GM12878 (cell line): ENCODE measurements at regions not wholly inside any gene's neighbourhood (a gene's known extent, or its start where the extent isn't known, plus 50 kb on each side); places are given as distances from the start of the nearest gene placed in this dataset.

Experiments
- ATAC-seq: fragments of 200-7000 bp; cut with Tn5 transposase; 3 replicates; pipeline ENCODE4 v1.9.1; 2020; ENCODE audit warnings: mild to moderate bottlenecking, moderate library complexity
- BruUV-seq: library from RNA; stranded (reverse); fragments of 400-500 nt; replicated peaks from 2 replicates; lab custom pipeline; 2021; lab: Mats Ljungman, UMichigan
- CTCF ChIA-PET: fragments of 300-600 bp; sonication (Branson Sonifier 250); formaldehyde crosslinking; extraction: SDS; loops from one replicate; lab custom pipeline; 2021; ENCODE audit warnings: inconsistent platforms; lab: Yijun Ruan, JAX
- POLR2A ChIA-PET: fragments of 350-600 bp; formaldehyde crosslinking; extraction: SDS; loops from one replicate; lab custom pipeline; 2021; ENCODE audit warnings: inconsistent platforms; lab: Charles Lee
- RAD21 ChIA-PET: fragments of 300-600 bp; sonication (Branson Sonifier 250); formaldehyde crosslinking; loops from one replicate; lab custom pipeline; 2023; ENCODE audit warnings: antibody characterized with exemption; ENCODE audit not compliant: unreplicated experiment; lab: Charles Lee
- SMC1A ChIA-PET: fragments of 300-600 bp; sonication (Branson Sonifier 250); formaldehyde crosslinking; loops from one replicate; lab custom pipeline; 2023; ENCODE audit not compliant: unreplicated experiment, uncharacterized antibody; lab: Charles Lee
- DNase-seq: peaks from one replicate; pipeline ENCODE4 v3.0.0-alpha.2; 2011; ENCODE audit warnings: low read depth, low spot score
- FAIRE-seq: peaks from 3 replicates; lab custom pipeline; 2011; peaks lifted over from hg19 to GRCh38; lab: Jason Lieb, UNC
- H2AFZ ChIP-seq: 2 replicates; pipeline ENCODE4 v1.6.0; 2011; ENCODE audit warnings: low read depth, low read length, control low read depth; ENCODE audit not compliant: control insufficient read depth
- H3K27ac ChIP-seq: 2 replicates; pipeline ENCODE4 v1.5.1; 2011; ENCODE audit warnings: control low read depth; ENCODE audit not compliant: control insufficient read depth, insufficient read depth
- H3K27me3 ChIP-seq, 2 experiments: replicated peaks in 1 of 2; 2 replicates each; pipeline versions ENCODE4 v1.6.0 to v1.6.1; 2011; ENCODE audit warnings: low read length in 1 of 2; ENCODE audit not compliant: control insufficient read depth in 2 of 2, insufficient read depth in 2 of 2
- H3K36me3 ChIP-seq, 2 experiments: 2 replicates each; pipeline ENCODE4 v1.5.1; 2011; ENCODE audit warnings: low read length in 1 of 2; ENCODE audit not compliant: control insufficient read depth in 2 of 2, insufficient read depth in 2 of 2
- H3K4me1 ChIP-seq: 2 replicates; pipeline ENCODE4 v1.6.1; 2011; ENCODE audit warnings: mild to moderate bottlenecking, low read length, moderate library complexity, mixed read lengths; ENCODE audit not compliant: control insufficient read depth, insufficient read depth
- H3K4me2 ChIP-seq: 2 replicates; pipeline ENCODE4 v1.6.0; 2011; ENCODE audit warnings: control low read depth; ENCODE audit not compliant: control insufficient read depth, insufficient read depth
- H3K4me3 ChIP-seq: fragments of 200-600 bp; sonication (generic); 2 replicates; pipeline ENCODE4 v1.5.1; 2016
- H3K79me2 ChIP-seq: 2 replicates; pipeline ENCODE4 v1.6.0; 2011; ENCODE audit warnings: low read length; ENCODE audit not compliant: control insufficient read depth, insufficient read depth
- H3K9ac ChIP-seq: 2 replicates; pipeline ENCODE4 v1.8.0; 2011; ENCODE audit warnings: low read length, control low read depth, mixed read lengths; ENCODE audit not compliant: control insufficient read depth, insufficient read depth
- H3K9me3 ChIP-seq: replicated peaks from 3 replicates; pipeline ENCODE4 v1.5.1; 2011; ENCODE audit warnings: mild to moderate bottlenecking, low read length; ENCODE audit not compliant: control insufficient read depth, insufficient read depth
- H4K20me1 ChIP-seq: 2 replicates; pipeline ENCODE4 v1.6.0; 2011; ENCODE audit not compliant: control insufficient read depth, insufficient read depth
- ATF3 ChIP-seq: IDR thresholded peaks from 2 replicates; pipeline ENCODE4 v1.6.1; 2011; ENCODE audit warnings: low read depth, mild to moderate bottlenecking, low read length, moderate library complexity, borderline replicate concordance; ENCODE audit errors: extremely low read depth
- CREB1 ChIP-seq: IDR thresholded peaks from 2 replicates; pipeline ENCODE4 v1.6.1; 2012; ENCODE audit warnings: low read depth, mild to moderate bottlenecking, inconsistent platforms
- ELK1 ChIP-seq: IDR thresholded peaks from 2 replicates; pipeline ENCODE4 v1.6.1; 2012; ENCODE audit warnings: low read depth, low read length, improper control_type of control experiment
- FOS ChIP-seq: IDR thresholded peaks from 3 replicates; pipeline ENCODE4 v1.6.1; 2011; ENCODE audit warnings: borderline replicate concordance; ENCODE audit not compliant: insufficient read length; ENCODE audit errors: extremely low read depth
- GABPA ChIP-seq: IDR thresholded peaks from 2 replicates; pipeline ENCODE4 v1.6.1; 2014; ENCODE audit warnings: antibody characterized with exemption, low read depth, mild to moderate bottlenecking, inconsistent platforms
- MTA2 ChIP-seq: fragments of 450-650 bp; IDR thresholded peaks from 2 replicates; pipeline ENCODE4 v1.6.1; 2016; ENCODE audit warnings: low read depth, mild to moderate bottlenecking, moderate library complexity
- SMAD1 ChIP-seq: fragments of 450-650 bp; IDR thresholded peaks from 2 replicates; pipeline ENCODE4 v1.6.1; 2018; ENCODE audit warnings: mild to moderate bottlenecking, low read depth; ENCODE audit not compliant: partially characterized antibody
- SREBF1 ChIP-seq: IDR thresholded peaks from 2 replicates; pipeline ENCODE4 v1.6.1; 2012; ENCODE audit warnings: mild to moderate bottlenecking, low read length
- STAT3 ChIP-seq: IDR thresholded peaks from 2 replicates; pipeline ENCODE4 v1.6.1; 2011; ENCODE audit warnings: low read depth, low read length, improper control_type of control experiment
- TCF3 ChIP-seq: IDR thresholded peaks from 2 replicates; pipeline ENCODE4 v1.6.1; 2012; ENCODE audit warnings: low read depth, mild to moderate bottlenecking, low read length, borderline replicate concordance; ENCODE audit not compliant: insufficient read depth
- WGBS: methylation state at CpG from one replicate; pipeline ENCODE4 v1.1.6; 2016; ENCODE audit warnings: low lambda C conversion rate; ENCODE audit not compliant: insufficient replicate concordance, insufficient coverage; ENCODE audit errors: missing lambda C conversion rate; 5-methylcytosine and 5-hydroxymethylcytosine counted together
- in situ Hi-C: fragments of 300-500 bp; cut with MboI; formaldehyde crosslinking; loops from 9 replicates; pipeline ENCODE4 v1.14.3; 2018; ENCODE audit warnings: mixed read lengths
- intact Hi-C: fragments of 100-400 bp; cut with micrococcal nuclease; formaldehyde crosslinking; loops from one replicate; pipeline ENCODE4 v1.14.2; 2022; ENCODE audit not compliant: unreplicated experiment
- TF ChIP-seq, protein P1 (sequence below): IDR thresholded peaks from 2 replicates; pipeline ENCODE4 v1.6.1; 2011; ENCODE audit warnings: mild to moderate bottlenecking, low read depth, low read length, moderate library complexity; ENCODE audit not compliant: insufficient replicate concordance

- no TSS peak for BruUV-seq
- no peaks in the 10 kb centered on the region for H3K9me3 ChIP-seq
- DNase-seq (no peak), ATAC-seq (no peak), FAIRE-seq (no peak)
- RAD21 ChIA-PET, result interaction anchor here (1.3 kb wide), 1 partner anchor 16 kb away, joined by 3 read pairs; no protein-coding TSS in a partner anchor
- CTCF ChIA-PET, result no interaction called here
- no peak for TF ChIP-seq MTA2
- no peak for TF ChIP-seq SMAD1
- TF ChIP-seq ATF3, result no peak
- no peak for TF ChIP-seq TCF3
- no peak for TF ChIP-seq CREB1
- no peak for TF ChIP-seq STAT3
- TF ChIP-seq, protein P1, sequence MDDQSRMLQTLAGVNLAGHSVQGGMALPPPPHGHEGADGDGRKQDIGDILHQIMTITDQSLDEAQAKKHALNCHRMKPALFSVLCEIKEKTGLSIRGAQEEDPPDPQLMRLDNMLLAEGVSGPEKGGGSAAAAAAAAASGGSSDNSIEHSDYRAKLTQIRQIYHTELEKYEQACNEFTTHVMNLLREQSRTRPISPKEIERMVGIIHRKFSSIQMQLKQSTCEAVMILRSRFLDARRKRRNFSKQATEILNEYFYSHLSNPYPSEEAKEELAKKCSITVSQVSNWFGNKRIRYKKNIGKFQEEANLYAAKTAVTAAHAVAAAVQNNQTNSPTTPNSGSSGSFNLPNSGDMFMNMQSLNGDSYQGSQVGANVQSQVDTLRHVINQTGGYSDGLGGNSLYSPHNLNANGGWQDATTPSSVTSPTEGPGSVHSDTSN, result no peak
- no peak for TF ChIP-seq SREBF1
- no peak for TF ChIP-seq FOS
- no peak for TF ChIP-seq GABPA
- no peak for TF ChIP-seq ELK1
- H3K27me3 ChIP-seq, result no peaks in the 10 kb centered on the region
- in situ Hi-C loops, result no loop called here
- WGBS, result 76% methylated on average over 6 of the region's 6 CpGs
- no peak overlapping the region for H3K9ac ChIP-seq
- POLR2A ChIA-PET, result no interaction called here
- no peaks in the 10 kb centered on the region for H4K20me1 ChIP-seq
- H3K36me3 ChIP-seq, result no peaks in the 10 kb centered on the region
- no peak overlapping the region for H3K27ac ChIP-seq
- intact Hi-C loops, result no loop called here
- no peak overlapping the region for H3K4me2 ChIP-seq
- H3K4me1 ChIP-seq, result no peaks in the 10 kb centered on the region
- no peak overlapping the region for H2AFZ ChIP-seq
- H3K79me2 ChIP-seq, result no peaks in the 10 kb centered on the region
- no peak overlapping the region for H3K4me3 ChIP-seq
- SMC1A ChIA-PET, result interaction anchor here (1.9 kb wide), 1 partner anchor 10 kb away, joined by 5 read pairs; no protein-coding TSS in a partner anchor
These were observed 55.9 kb upstream of the SIAH1 start for GRCh38 chr16:48441106-48441505.
